ENCODE measurements at regions not wholly inside any gene's neighbourhood (a gene's known extent, or its start where the extent isn't known, plus 50 kb on each side); places are given as distances from the start of the nearest gene placed in this dataset.

- H3K79me2 ChIP-seq (ENCODE audit: control insufficient read depth, insufficient read depth, low read length): no peaks in the 10 kb centered on the region
- no peaks in the 10 kb centered on the region for H3K27me3 ChIP-seq (ENCODE audit: control insufficient read depth in 2 of 2, insufficient read depth in 2 of 2, low read length in 2 of 2)
- no peak for DNase-seq (ENCODE audit: low read depth, low spot score)
- H3K9ac ChIP-seq (replicated peaks; ENCODE audit: extremely low read depth, insufficient read depth, low read length): no peak overlapping the region
- POLR2A ChIA-PET: no interaction called here
- no peak overlapping the region for H3K4me3 ChIP-seq (replicated peaks in 1 of 3; ENCODE audit: insufficient read depth in 1 of 3, low read depth in 1 of 3, low read length in 3 of 3)
- H3K27ac ChIP-seq (ENCODE audit: insufficient read depth, low read depth, low read length): no peak overlapping the region
- no peaks in the 10 kb centered on the region for H3K9me1 ChIP-seq (replicated peaks; ENCODE audit: control insufficient read depth, extremely low read depth, insufficient read depth, low read length)
- CTCF ChIA-PET: no interaction called here
- no TSS peak for BruUV-seq (replicated peaks)
- no peak for FAIRE-seq
- intact Hi-C loops (cut with micrococcal nuclease) (no loop called here), dilution Hi-C loops (cut with MboI; ENCODE audit: extremely low pct_ligation_motif_present, low sequenced_read_pairs) (no loop called here)
- H4K20me1 ChIP-seq (replicated peaks; ENCODE audit: control insufficient read depth, extremely low read depth, insufficient read depth, low read length): no peaks in the 10 kb centered on the region
- TF ChIP-seq GATA2 (IDR thresholded peaks at IDR 0.05; ENCODE audit: insufficient read depth, insufficient read length, low read depth, low read length) (no peak), JUN (IDR thresholded peaks at IDR 0.05; ENCODE audit: borderline replicate concordance, insufficient read depth, insufficient read length, low read depth) (no peak), POLR2AphosphoS5 (IDR thresholded peaks at IDR 0.05; ENCODE audit: insufficient read depth, low read depth, low read length) (no peak), MAX (IDR thresholded peaks at IDR 0.05; ENCODE audit: insufficient read depth, insufficient read length) (no peak), FOS (IDR thresholded peaks at IDR 0.05; ENCODE audit: borderline replicate concordance, insufficient read depth, low read length) (no peak), EZH2 (IDR thresholded peaks at IDR 0.05; ENCODE audit: borderline replicate concordance, low read depth, low read length, severe bottlenecking) (no peak), MYC (IDR thresholded peaks at IDR 0.05; ENCODE audit: low read depth, low read length) (no peak), CTCF (IDR thresholded peaks at IDR 0.05; ENCODE audit: extremely low read depth in 1 of 2, insufficient read depth in 1 of 2, low read depth in 1 of 2, low read length in 2 of 2) (no peak), POLR2A (IDR thresholded peaks at IDR 0.05; ENCODE audit: low read depth, low read length) (no peak)
- H3K4me1 ChIP-seq (ENCODE audit: control insufficient read depth, extremely low read depth, insufficient read depth, low read length): no peaks in the 10 kb centered on the region
- H3K9me3 ChIP-seq (replicated peaks; ENCODE audit: control insufficient read depth, insufficient read depth, low read length): no peaks in the 10 kb centered on the region
- H2AFZ ChIP-seq (ENCODE audit: low read depth, low read length): no peak overlapping the region
- no peak overlapping the region for H3K4me2 ChIP-seq (ENCODE audit: insufficient read depth, low read length)
- H3K36me3 ChIP-seq (ENCODE audit: control insufficient read depth in 2 of 2, extremely low read depth in 1 of 2, insufficient read depth in 2 of 2, low read length in 2 of 2): no peaks in the 10 kb centered on the region
Measured at GRCh38 chr17:52709724-52710123, 551.2 kb upstream of the CA10 start.
